WTC11 (cell line): ENCODE measurements at regions not wholly inside any gene's neighbourhood (a gene's known extent, or its start where the extent isn't known, plus 50 kb on each side); places are given as distances from the start of the nearest gene placed in this dataset.

Source experiments
- MAX ChIP-seq: sonication (generic); formaldehyde crosslinking; IDR thresholded peaks from 2 replicates; pipeline ENCODE4 v1.8.0; 2022; ENCODE audit warnings: mild to moderate bottlenecking, missing genetic modification reagents
- NFE2L1 ChIP-seq: sonication (generic); formaldehyde crosslinking; IDR thresholded peaks from 2 replicates; pipeline ENCODE4 v1.8.1; 2023; ENCODE audit warnings: missing genetic modification reagents
- NFYB ChIP-seq: sonication (generic); formaldehyde crosslinking; conservative IDR thresholded peaks from 2 replicates; pipeline ENCODE4 v1.8.0; 2022; ENCODE audit warnings: low read depth, missing genetic modification reagents
- NR1H2 ChIP-seq: sonication (generic); formaldehyde crosslinking; IDR thresholded peaks from 2 replicates; pipeline ENCODE4 v1.9.0; 2021; ENCODE audit warnings: mild to moderate bottlenecking, moderate library complexity, missing genetic modification reagents
- USF2 ChIP-seq: sonication (generic); formaldehyde crosslinking; IDR thresholded peaks from 2 replicates; pipeline ENCODE4 v1.8.1; 2023; ENCODE audit warnings: mild to moderate bottlenecking, missing genetic modification reagents, moderate library complexity
- ZNF317 ChIP-seq: sonication (generic); formaldehyde crosslinking; IDR thresholded peaks from 2 replicates; pipeline ENCODE4 v1.8.1; 2023; ENCODE audit warnings: low read depth, mild to moderate bottlenecking, moderate library complexity, missing genetic modification reagents, borderline replicate concordance
- TF ChIP-seq, protein P1 (sequence below): fragments of 200-600 bp; IDR thresholded peaks from 2 replicates; pipeline ENCODE4 v1.8.0; 2022; ENCODE audit warnings: antibody characterized with exemption
- TF ChIP-seq, protein P2 (sequence below): sonication (generic); formaldehyde crosslinking; IDR thresholded peaks from 2 replicates; pipeline ENCODE4 v1.8.1; 2023; ENCODE audit warnings: mild to moderate bottlenecking, missing genetic modification reagents, borderline replicate concordance
- TF ChIP-seq, protein P3 (sequence below): fragments of 250-450 bp; sonication (Bioruptor Pico); IDR thresholded peaks from 2 replicates; pipeline ENCODE4 v1.9.0; 2021; ENCODE audit warnings: moderate library complexity, mild to moderate bottlenecking, inconsistent platforms, borderline replicate concordance
- TF ChIP-seq, protein P4 (sequence below): sonication (generic); formaldehyde crosslinking; IDR thresholded peaks from 2 replicates; pipeline ENCODE4 v1.8.0; 2022; ENCODE audit warnings: missing genetic modification reagents

GRCh38 chr20:57112448-57112847 is 154.0 kb downstream of the BMP7 start:
- TF ChIP-seq USF2 (no peak), ZNF317 (CRISPR knock-in tag) (no peak), NR1H2 (CRISPR knock-in tag) (no peak), NFYB (no peak), NFE2L1 (CRISPR knock-in tag) (no peak), MAX (CRISPR knock-in tag) (no peak)
- TF ChIP-seq, protein P1, sequence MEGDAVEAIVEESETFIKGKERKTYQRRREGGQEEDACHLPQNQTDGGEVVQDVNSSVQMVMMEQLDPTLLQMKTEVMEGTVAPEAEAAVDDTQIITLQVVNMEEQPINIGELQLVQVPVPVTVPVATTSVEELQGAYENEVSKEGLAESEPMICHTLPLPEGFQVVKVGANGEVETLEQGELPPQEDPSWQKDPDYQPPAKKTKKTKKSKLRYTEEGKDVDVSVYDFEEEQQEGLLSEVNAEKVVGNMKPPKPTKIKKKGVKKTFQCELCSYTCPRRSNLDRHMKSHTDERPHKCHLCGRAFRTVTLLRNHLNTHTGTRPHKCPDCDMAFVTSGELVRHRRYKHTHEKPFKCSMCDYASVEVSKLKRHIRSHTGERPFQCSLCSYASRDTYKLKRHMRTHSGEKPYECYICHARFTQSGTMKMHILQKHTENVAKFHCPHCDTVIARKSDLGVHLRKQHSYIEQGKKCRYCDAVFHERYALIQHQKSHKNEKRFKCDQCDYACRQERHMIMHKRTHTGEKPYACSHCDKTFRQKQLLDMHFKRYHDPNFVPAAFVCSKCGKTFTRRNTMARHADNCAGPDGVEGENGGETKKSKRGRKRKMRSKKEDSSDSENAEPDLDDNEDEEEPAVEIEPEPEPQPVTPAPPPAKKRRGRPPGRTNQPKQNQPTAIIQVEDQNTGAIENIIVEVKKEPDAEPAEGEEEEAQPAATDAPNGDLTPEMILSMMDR: no peak
- TF ChIP-seq, protein P2, sequence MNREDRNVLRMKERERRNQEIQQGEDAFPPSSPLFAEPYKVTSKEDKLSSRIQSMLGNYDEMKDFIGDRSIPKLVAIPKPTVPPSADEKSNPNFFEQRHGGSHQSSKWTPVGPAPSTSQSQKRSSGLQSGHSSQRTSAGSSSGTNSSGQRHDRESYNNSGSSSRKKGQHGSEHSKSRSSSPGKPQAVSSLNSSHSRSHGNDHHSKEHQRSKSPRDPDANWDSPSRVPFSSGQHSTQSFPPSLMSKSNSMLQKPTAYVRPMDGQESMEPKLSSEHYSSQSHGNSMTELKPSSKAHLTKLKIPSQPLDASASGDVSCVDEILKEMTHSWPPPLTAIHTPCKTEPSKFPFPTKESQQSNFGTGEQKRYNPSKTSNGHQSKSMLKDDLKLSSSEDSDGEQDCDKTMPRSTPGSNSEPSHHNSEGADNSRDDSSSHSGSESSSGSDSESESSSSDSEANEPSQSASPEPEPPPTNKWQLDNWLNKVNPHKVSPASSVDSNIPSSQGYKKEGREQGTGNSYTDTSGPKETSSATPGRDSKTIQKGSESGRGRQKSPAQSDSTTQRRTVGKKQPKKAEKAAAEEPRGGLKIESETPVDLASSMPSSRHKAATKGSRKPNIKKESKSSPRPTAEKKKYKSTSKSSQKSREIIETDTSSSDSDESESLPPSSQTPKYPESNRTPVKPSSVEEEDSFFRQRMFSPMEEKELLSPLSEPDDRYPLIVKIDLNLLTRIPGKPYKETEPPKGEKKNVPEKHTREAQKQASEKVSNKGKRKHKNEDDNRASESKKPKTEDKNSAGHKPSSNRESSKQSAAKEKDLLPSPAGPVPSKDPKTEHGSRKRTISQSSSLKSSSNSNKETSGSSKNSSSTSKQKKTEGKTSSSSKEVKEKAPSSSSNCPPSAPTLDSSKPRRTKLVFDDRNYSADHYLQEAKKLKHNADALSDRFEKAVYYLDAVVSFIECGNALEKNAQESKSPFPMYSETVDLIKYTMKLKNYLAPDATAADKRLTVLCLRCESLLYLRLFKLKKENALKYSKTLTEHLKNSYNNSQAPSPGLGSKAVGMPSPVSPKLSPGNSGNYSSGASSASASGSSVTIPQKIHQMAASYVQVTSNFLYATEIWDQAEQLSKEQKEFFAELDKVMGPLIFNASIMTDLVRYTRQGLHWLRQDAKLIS (CRISPR knock-in tag): no peak
- TF ChIP-seq, protein P3, sequence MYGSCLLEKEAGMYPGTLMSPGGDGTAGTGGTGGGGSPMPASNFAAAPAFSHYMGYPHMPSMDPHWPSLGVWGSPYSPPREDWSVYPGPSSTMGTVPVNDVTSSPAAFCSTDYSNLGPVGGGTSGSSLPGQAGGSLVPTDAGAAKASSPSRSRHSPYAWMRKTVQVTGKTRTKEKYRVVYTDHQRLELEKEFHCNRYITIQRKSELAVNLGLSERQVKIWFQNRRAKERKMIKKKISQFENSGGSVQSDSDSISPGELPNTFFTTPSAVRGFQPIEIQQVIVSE (CRISPR knock-in tag): no peak
- TF ChIP-seq, protein P4, sequence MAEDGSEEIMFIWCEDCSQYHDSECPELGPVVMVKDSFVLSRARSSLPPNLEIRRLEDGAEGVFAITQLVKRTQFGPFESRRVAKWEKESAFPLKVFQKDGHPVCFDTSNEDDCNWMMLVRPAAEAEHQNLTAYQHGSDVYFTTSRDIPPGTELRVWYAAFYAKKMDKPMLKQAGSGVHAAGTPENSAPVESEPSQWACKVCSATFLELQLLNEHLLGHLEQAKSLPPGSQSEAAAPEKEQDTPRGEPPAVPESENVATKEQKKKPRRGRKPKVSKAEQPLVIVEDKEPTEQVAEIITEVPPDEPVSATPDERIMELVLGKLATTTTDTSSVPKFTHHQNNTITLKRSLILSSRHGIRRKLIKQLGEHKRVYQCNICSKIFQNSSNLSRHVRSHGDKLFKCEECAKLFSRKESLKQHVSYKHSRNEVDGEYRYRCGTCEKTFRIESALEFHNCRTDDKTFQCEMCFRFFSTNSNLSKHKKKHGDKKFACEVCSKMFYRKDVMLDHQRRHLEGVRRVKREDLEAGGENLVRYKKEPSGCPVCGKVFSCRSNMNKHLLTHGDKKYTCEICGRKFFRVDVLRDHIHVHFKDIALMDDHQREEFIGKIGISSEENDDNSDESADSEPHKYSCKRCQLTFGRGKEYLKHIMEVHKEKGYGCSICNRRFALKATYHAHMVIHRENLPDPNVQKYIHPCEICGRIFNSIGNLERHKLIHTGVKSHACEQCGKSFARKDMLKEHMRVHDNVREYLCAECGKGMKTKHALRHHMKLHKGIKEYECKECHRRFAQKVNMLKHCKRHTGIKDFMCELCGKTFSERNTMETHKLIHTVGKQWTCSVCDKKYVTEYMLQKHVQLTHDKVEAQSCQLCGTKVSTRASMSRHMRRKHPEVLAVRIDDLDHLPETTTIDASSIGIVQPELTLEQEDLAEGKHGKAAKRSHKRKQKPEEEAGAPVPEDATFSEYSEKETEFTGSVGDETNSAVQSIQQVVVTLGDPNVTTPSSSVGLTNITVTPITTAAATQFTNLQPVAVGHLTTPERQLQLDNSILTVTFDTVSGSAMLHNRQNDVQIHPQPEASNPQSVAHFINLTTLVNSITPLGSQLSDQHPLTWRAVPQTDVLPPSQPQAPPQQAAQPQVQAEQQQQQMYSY (CRISPR knock-in tag): no peak
